Upper lobe of left lung (tissue), 4 donors: ENCODE measurements at regions not wholly inside any gene's neighbourhood (a gene's known extent, or its start where the extent isn't known, plus 50 kb on each side); places are given as distances from the start of the nearest gene placed in this dataset.

ENCODE experiments used
- POLR2A ChIP-seq, 4 donors: fragments of 450-650 bp; IDR thresholded peaks; one replicate each; pipeline ENCODE4 v1.5.1; 2016 to 2017; ENCODE audit warnings: antibody characterized with exemption in 4 of 4, mild to moderate bottlenecking in 2 of 4
- TF ChIP-seq, protein P1 (sequence below), 6 experiments: fragments of 450-650 bp in 4 of 6; fragments of 200-600 bp in 2 of 6; sonication (generic) in 2 of 6; IDR thresholded peaks; one replicate each; pipeline ENCODE4 v1.5.1; 2016 to 2019; ENCODE audit warnings: antibody characterized with exemption in 6 of 6

DNA sequence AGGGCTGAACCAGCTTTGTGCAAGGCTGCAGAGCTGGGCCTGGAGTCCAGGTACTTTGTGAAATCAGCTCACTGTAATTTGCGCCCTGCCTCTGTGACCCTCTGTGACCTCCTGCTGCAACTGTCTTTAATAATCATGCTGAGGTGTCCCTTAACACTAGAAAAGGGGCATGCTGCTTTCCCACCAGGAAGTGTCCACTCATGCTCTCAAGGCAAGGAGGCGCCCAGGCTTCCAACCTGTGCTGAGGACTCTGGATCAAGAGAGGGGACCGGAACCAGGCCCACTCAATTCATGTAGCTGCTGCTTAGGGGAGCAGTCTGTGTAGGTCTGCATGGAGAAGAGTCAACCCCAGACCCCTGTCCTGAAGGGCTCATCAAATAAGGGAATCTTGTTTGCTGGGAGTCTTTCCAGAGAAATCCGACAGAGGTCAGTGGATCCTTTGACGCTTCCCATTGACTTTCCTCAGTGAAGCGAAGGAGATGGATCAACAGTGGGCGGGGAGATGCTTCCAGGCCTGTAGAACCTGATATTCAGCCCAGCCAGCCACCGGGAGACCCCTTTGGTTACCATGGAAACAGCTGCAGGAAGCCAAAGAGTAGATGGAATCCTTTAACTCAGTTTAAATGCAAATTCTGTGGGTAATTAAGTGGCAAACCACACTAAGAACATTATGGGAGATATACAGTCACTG, 945.9 kb downstream of the GRID1 start:
- TF ChIP-seq, protein P1, sequence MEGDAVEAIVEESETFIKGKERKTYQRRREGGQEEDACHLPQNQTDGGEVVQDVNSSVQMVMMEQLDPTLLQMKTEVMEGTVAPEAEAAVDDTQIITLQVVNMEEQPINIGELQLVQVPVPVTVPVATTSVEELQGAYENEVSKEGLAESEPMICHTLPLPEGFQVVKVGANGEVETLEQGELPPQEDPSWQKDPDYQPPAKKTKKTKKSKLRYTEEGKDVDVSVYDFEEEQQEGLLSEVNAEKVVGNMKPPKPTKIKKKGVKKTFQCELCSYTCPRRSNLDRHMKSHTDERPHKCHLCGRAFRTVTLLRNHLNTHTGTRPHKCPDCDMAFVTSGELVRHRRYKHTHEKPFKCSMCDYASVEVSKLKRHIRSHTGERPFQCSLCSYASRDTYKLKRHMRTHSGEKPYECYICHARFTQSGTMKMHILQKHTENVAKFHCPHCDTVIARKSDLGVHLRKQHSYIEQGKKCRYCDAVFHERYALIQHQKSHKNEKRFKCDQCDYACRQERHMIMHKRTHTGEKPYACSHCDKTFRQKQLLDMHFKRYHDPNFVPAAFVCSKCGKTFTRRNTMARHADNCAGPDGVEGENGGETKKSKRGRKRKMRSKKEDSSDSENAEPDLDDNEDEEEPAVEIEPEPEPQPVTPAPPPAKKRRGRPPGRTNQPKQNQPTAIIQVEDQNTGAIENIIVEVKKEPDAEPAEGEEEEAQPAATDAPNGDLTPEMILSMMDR (IDR thresholded peaks at IDR 0.05) = no peak
- TF ChIP-seq POLR2A (IDR thresholded peaks at IDR 0.05) = no peak
